ENCODE measurements at regions not wholly inside any gene's neighbourhood (a gene's known extent, or its start where the extent isn't known, plus 50 kb on each side); places are given as distances from the start of the nearest gene placed in this dataset.

- TF ChIP-seq ZNF274 (IDR thresholded peaks at IDR 0.05; ENCODE audit: low read depth, low read length) (no peak), YY1 (IDR thresholded peaks at IDR 0.05; ENCODE audit: insufficient read depth, insufficient read length) (no peak), SUZ12 (IDR thresholded peaks at IDR 0.05; ENCODE audit: extremely low read depth, insufficient read depth, insufficient read length) (no peak)
Observed at GRCh38 chr18:41732356-41732755, 222.7 kb upstream of the PIK3C3 start.

Data from NT2/D1 (cell line).